Loucy (cell line): ENCODE measurements at regions not wholly inside any gene's neighbourhood (a gene's known extent, or its start where the extent isn't known, plus 50 kb on each side); places are given as distances from the start of the nearest gene placed in this dataset.

Experiments
- H2AFZ ChIP-seq: fragments of 200-600 bp; sonication (generic); 2 replicates; pipeline ENCODE4 v1.6.0; 2016; ENCODE audit warnings: antibody characterized with exemption, mild to moderate bottlenecking, low read length, moderate library complexity
- H3F3A ChIP-seq: fragments of 200-600 bp; 2 replicates; pipeline ENCODE4 v1.6.0; 2016; ENCODE audit warnings: antibody characterized with exemption, low read depth, mild to moderate bottlenecking
- H3K27me3 ChIP-seq: fragments of 200-600 bp; sonication (generic); 2 replicates; pipeline ENCODE4 v1.6.1; 2014; ENCODE audit warnings: low read length, mild to moderate bottlenecking; ENCODE audit not compliant: insufficient read depth, poor library complexity, severe bottlenecking
- H3K36me3 ChIP-seq: fragments of 200-600 bp; sonication (generic); 2 replicates; pipeline ENCODE4 v1.6.1; 2016; ENCODE audit warnings: low read length; ENCODE audit not compliant: insufficient read depth
- H3K4me1 ChIP-seq: fragments of 200-600 bp; sonication (generic); 2 replicates; pipeline ENCODE4 v1.5.1; 2014; ENCODE audit warnings: low read length, mild to moderate bottlenecking; ENCODE audit not compliant: insufficient read depth, poor library complexity, severe bottlenecking
- H3K4me2 ChIP-seq: fragments of 200-600 bp; sonication (generic); 2 replicates; pipeline ENCODE4 v1.6.0; 2014; ENCODE audit warnings: antibody characterized with exemption, low read length, low read depth, mild to moderate bottlenecking; ENCODE audit not compliant: poor library complexity, severe bottlenecking
- H3K4me3 ChIP-seq: fragments of 200-600 bp; sonication (generic); 2 replicates; pipeline ENCODE4 v1.5.1; 2014; ENCODE audit warnings: low read length, mild to moderate bottlenecking, mixed read lengths; ENCODE audit not compliant: poor library complexity, severe bottlenecking
- H3K79me2 ChIP-seq: fragments of 200-600 bp; sonication (generic); 2 replicates; pipeline ENCODE4 v1.6.1; 2014; ENCODE audit warnings: low read length; ENCODE audit not compliant: insufficient read depth
- H3K9ac ChIP-seq: fragments of 200-600 bp; sonication (generic); 2 replicates; pipeline ENCODE4 v1.6.0; 2014; ENCODE audit warnings: mild to moderate bottlenecking, low read depth, low read length, moderate library complexity; ENCODE audit not compliant: poor library complexity, severe bottlenecking
- H3K9me2 ChIP-seq: fragments of 200-600 bp; sonication (generic); replicated peaks from 2 replicates; pipeline ENCODE4 v1.6.1; 2016; ENCODE audit warnings: low read depth, low read length, mixed read lengths
- H3K9me3 ChIP-seq: fragments of 200-600 bp; sonication (generic); 2 replicates; pipeline ENCODE4 v1.6.1; 2014; ENCODE audit warnings: mild to moderate bottlenecking, antibody characterized with exemption, low read length, low read depth; ENCODE audit not compliant: insufficient read depth
- H4K20me1 ChIP-seq: fragments of 200-600 bp; sonication (generic); 2 replicates; pipeline ENCODE4 v1.6.0; 2014; ENCODE audit warnings: antibody characterized with exemption, low read length, mild to moderate bottlenecking; ENCODE audit not compliant: insufficient read depth, poor library complexity, severe bottlenecking
- EZH2phosphoT487 ChIP-seq: fragments of 200-600 bp; IDR thresholded peaks from 2 replicates; pipeline ENCODE4 v1.6.1; 2018; ENCODE audit warnings: antibody characterized with exemption, mild to moderate bottlenecking, moderate library complexity, borderline replicate concordance
- TF ChIP-seq, protein P1 (sequence below): fragments of 200-600 bp; sonication (generic); conservative IDR thresholded peaks from 2 replicates; pipeline ENCODE4 v1.5.1; 2014; ENCODE audit warnings: mild to moderate bottlenecking, antibody characterized with exemption, low read length

DNA sequence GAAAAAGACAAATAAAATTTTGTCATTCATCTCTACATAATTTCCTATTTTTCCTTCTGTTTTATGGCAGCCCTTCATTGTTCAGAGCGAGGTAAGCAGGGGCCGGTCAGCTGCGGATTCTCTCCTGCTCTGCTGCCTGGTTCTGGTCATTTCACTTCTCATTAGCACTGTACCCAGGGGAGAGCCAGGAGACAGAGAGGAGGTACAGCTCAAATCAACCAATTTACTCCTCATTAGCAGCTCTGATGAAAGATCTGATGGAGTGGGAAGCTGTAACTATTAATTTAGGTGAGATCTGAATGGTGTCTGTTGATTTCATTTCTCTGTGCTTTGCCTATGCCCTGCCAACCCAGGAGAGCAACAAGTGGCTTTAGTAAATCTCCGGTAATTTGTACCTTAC is 241.5 kb upstream of the PFKP start:
- Histone ChIP-seq H3K9ac (no peak overlapping the region), H2AFZ (no peak overlapping the region), H3K9me3 (no peaks in the 10 kb centered on the region), H3K36me3 (no peaks in the 10 kb centered on the region), H3F3A (no peaks in the 10 kb centered on the region), H3K9me2 (no peaks in the 10 kb centered on the region), H3K4me3 (no peak overlapping the region), H3K27me3 (no peaks in the 10 kb centered on the region), H4K20me1 (no peaks in the 10 kb centered on the region), H3K4me1 (no peaks in the 10 kb centered on the region), H3K79me2 (no peaks in the 10 kb centered on the region), H3K4me2 (no peak overlapping the region)
- TF ChIP-seq, protein P1, sequence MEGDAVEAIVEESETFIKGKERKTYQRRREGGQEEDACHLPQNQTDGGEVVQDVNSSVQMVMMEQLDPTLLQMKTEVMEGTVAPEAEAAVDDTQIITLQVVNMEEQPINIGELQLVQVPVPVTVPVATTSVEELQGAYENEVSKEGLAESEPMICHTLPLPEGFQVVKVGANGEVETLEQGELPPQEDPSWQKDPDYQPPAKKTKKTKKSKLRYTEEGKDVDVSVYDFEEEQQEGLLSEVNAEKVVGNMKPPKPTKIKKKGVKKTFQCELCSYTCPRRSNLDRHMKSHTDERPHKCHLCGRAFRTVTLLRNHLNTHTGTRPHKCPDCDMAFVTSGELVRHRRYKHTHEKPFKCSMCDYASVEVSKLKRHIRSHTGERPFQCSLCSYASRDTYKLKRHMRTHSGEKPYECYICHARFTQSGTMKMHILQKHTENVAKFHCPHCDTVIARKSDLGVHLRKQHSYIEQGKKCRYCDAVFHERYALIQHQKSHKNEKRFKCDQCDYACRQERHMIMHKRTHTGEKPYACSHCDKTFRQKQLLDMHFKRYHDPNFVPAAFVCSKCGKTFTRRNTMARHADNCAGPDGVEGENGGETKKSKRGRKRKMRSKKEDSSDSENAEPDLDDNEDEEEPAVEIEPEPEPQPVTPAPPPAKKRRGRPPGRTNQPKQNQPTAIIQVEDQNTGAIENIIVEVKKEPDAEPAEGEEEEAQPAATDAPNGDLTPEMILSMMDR: no peak
- no peak for TF ChIP-seq EZH2phosphoT487

DNA sequence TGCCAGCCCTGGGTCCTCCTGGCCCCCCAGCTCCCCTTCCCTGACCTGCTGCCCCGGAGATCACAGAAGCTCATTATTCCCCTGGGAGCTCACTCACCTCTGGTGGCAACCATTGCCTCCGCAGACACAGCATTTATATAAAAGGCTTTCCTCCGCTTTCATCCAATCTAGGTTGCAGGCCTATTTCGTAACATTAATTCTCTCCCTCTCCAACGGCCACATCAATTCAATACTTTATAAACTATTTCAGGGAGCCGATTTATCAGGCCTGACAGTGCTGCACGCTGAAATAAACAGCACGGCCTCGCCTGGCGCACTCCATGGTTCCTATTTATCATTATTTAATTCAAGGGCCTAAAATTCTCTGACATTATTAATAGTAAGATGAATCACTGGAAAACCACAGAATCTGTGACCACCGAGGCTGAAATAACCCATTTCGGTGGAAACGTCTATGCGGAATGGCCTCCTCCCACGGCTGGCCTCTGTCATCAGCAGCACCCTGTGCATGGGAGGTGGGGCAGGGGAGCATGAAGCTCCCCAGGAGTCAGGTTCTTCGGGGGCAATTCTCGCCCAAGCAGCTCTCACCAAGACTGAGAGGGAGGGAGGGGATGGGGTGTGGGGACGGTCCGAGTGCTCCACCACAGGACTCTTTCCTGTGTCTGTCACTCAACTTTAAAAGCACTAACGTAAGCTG is 249.3 kb upstream of the PFKP start:
- no peak overlapping the region for H3K4me2 ChIP-seq
- no peak overlapping the region for H3K4me3 ChIP-seq
- H3K9me2 ChIP-seq: no peaks in the 10 kb centered on the region
- TF ChIP-seq, protein P1: no peak
- TF ChIP-seq EZH2phosphoT487: no peak
- no peaks in the 10 kb centered on the region for H3K27me3 ChIP-seq
- no peak overlapping the region for H2AFZ ChIP-seq
- H3K4me1 ChIP-seq: no peaks in the 10 kb centered on the region
- no peaks in the 10 kb centered on the region for H3K79me2 ChIP-seq
- H3K9me3 ChIP-seq: no peaks in the 10 kb centered on the region
- H4K20me1 ChIP-seq: no peaks in the 10 kb centered on the region
- H3K9ac ChIP-seq: no peak overlapping the region
- no peaks in the 10 kb centered on the region for H3F3A ChIP-seq
- H3K36me3 ChIP-seq: no peaks in the 10 kb centered on the region

DNA sequence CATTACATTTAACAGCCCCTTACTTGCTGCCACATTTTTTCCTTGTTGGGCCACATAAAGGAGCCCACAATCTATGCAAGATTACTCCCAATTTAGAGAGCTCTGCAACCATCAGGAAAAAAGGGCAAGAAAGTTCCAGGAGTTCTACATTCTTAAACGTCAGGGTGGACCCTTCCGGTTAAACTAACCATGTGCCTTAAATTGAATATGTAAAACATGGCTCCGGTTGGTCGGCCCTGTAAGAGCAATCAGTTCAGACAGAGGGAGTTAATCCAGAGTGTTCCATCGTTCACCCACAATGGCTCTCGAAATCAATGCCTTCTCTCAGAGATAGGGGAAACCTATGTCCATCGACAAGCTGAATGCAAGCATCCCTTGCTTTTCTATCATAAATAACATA is 253.7 kb upstream of the PFKP start:
- H3K4me1 ChIP-seq: no peaks in the 10 kb centered on the region
- no peak overlapping the region for H3K9ac ChIP-seq
- no peaks in the 10 kb centered on the region for H4K20me1 ChIP-seq
- no peak overlapping the region for H3K4me3 ChIP-seq
- H3K79me2 ChIP-seq: no peaks in the 10 kb centered on the region
- H3K4me2 ChIP-seq: no peak overlapping the region
- no peaks in the 10 kb centered on the region for H3K36me3 ChIP-seq
- TF ChIP-seq EZH2phosphoT487: no peak
- TF ChIP-seq, protein P1: no peak
- no peaks in the 10 kb centered on the region for H3K27me3 ChIP-seq
- no peak overlapping the region for H2AFZ ChIP-seq
- no peaks in the 10 kb centered on the region for H3K9me2 ChIP-seq
- no peaks in the 10 kb centered on the region for H3F3A ChIP-seq
- no peaks in the 10 kb centered on the region for H3K9me3 ChIP-seq
